ENCODE measurements at regions not wholly inside any gene's neighbourhood (a gene's known extent, or its start where the extent isn't known, plus 50 kb on each side); places are given as distances from the start of the nearest gene placed in this dataset.

GRCh38 chr15:70532531-70533186 lies 230.7 kb downstream of the UACA start:
- no peak for TF ChIP-seq CTCF (IDR thresholded peaks at IDR 0.05; ENCODE audit: low read depth, low read length, poor library complexity, severe bottlenecking)
- no peak for TF ChIP-seq EZH2phosphoT487 (IDR thresholded peaks at IDR 0.05; ENCODE audit: borderline replicate concordance, low read length)
